Hematopoietic multipotent progenitor cell treated with erythropoietin and hydrocortisone succinate and interleukin-3 and kit ligand, for 6 days (in vitro differentiated cells): ENCODE measurements at regions not wholly inside any gene's neighbourhood (a gene's known extent, or its start where the extent isn't known, plus 50 kb on each side); places are given as distances from the start of the nearest gene placed in this dataset.

Experiments
- DNase-seq: peaks from one replicate; pipeline ENCODE4 v3.0.0-alpha.2; 2015

DNA sequence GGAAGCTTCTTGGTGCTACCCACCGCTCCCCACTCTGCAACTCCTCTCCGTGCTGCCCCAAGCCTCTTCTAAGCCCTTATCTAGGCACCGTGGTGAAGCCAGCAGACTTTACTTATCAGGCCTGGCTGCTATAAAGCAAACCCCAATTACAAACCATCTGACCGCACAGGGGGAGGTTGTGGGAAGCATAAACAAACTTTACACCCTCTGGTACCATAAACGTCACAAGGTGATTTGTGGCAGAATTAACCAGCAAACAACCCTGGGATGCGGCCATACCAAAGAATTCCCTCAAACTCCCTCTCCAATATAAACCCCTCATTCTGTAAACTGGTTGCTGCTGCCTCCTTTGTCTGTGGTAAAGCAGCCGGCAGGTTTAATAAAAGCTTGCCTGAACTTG lies 55.2 kb downstream of the MAGEC2 start:
- DNase-seq = no peak

DNA sequence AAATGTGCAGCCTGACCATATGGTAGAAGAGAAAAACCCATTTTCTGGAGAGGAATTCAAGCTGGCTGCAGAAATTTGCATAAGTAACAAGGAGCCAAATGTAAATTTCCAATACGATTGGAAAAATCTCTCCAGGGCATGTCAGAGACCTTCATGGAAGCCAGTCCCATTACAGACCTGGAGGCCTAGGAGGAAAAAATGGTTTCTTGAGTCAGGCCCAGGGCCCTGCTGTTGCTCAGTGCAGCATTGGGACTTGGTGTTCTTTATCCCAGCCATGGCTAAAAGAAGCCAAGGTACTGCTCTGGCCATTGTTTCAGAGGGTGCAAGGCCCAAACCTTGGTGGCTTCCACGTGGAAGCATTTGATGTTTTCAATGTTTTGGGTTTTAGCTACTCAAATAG lies 70.6 kb downstream of the MAGEC2 start:
- no peak for DNase-seq

DNA sequence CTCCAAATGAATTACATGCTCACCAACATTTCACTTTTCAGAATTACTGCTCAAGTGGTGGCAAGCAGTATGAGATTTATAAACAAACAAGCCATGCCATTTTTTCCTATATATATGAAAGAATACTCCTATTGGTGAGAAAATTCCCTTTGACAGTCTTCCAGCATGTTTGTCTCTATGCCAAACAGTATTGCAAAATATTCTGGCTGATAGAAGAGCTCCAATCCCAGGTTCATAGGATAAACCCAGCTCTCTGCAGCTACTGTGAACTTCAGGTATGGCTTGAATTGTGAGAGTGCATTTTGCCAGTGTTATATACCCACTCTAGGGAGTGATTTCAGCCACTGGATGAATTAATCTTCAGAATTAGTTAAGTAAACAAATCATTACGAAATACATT lies 108.8 kb downstream of the MAGEC2 start:
- no peak for DNase-seq

DNA sequence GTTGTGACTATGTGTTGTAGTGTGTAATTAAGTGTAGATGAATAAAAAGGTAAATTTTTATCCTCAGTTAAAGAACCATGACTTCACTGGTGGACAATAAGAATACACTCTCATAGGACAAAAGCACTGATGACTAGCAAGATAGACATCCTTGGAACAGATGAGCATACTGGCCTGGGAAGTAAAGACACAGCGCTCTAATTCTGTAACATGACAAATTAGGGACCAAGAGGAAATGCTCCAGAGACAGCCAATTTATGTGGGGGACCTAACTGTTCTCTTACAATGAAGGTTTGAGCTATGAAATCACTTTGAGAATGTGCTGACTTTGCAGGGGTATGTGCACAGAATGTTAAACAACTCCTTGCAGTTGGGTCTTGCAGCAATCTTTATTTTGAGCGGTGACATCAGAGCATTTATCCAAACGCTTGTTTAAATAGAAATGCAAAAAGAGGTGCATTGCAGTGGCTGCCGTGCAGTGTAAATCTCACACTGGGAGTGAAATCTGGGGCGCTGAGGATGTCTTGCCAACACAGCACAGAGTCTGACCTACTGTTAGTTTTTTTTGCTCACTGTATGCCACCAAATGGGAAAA lies 109.3 kb downstream of the MAGEC2 start:
- DNase-seq = no peak

DNA sequence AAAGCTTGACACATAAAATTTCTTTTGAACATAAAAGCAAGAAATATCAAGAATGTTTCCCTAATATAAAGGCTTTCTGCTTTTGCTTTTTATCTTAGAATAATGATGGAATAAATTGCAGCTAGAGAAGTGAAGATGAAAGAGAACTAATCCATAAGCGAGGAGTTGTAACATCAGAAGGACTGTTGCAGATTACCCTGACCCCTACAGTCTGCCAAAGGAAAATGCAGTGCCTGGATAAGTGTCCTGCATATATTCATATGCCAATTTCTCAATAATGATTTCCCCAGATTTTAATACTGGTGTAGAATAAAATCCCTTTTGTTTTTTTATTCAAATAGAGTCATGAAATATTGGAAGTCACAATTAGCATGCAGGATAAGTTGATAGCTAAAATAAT lies 115.9 kb downstream of the MAGEC2 start:
- peak; percentile 3 for DNase-seq

DNA sequence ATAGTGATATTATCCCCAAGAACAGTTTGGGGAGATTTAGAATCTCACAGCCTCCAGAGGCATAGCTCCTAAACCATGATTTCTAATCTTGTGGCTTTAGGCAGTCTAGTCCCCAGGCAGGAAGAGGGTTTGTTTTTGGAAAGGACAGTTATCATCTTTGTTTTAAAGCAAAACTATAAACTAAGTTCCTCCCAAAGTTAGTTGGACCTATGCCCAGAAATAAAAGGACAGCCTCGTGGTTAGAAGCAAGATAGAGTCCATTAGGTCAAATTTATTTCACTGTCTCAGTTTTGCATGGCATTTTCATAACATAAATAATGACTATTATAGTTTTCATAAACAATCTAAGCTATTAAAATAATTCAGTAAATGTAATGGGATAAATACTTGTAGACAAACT lies 120.5 kb downstream of the MAGEC2 start:
- no peak for DNase-seq

DNA sequence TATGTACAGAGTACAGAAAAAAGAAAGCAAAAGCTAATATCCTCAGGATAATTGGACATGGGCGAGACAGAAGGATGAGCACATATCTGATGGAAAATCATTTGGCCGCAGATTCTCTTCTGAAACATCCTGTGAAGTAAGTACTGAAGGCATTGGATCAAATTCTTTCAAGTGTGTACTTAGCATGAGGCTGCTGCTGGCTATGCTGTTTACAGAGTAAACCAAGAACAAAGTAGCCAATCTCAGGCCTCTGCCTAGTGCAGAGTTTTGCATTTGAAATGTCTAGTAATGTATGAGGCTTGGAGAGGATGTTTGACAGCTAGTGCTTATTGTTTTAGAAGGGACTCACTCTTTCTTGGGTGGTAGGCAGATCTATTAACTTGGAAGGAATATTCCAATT lies 128.5 kb downstream of the MAGEC2 start:
- DNase-seq = no peak

DNA sequence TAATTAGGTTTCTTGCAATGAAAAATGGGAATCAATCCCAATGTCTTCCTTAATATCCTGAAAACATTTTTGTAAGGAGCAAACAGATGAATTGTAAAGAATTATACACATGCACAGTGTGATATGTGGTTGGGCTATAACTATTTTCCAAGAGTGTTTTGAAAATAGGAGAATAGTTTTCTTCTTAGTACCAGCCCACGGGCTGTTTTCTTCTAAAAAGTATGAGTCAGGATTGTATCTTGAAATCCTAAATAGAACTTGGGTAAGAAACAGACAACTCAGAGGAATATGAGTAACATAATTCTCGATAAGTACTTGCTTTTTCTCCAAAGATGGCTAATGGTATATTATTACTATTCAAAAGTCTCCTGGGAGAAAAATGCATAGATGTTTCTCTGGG lies 136.7 kb downstream of the MAGEC2 start:
- no peak for DNase-seq

DNA sequence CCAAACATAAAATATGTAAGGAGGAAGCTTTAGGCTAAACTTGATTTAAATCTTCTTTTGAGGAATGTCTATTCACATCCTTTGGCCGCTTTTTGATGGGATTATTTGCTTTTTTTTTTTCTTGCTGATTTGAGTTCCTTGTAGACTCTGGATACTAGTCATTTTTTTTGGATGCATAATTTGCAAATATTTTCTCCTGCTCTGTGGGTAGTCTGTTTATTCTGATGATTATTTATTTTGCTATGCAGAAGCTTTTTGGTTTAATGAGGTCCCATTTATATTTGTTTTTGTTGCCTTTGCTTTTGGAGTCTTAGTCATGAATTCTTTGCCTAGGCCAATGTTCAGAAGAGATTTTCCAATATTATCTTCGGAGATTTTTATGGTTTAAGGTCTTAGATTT lies 144.9 kb downstream of the MAGEC2 start:
- no peak for DNase-seq

DNA sequence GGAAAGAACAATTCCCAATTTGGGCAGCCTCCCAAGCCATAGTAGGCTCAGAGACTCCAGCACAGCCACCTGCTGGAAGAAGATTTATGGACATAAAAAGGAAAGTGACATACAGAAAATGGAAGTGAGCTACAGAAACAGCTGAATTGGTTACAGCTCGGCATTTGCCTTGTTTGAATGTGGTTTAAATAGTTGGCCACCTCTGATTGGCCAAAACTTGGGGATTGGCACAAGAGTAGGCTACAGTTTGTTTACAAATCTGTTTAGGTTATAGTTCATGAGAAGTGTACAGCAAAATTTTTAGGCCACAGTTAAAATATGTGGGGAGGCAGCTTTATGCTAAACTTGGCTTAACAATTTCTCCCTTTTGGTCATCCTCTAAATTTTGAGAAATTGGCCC lies 150.4 kb downstream of the MAGEC1 start:
- DNase-seq = no peak

DNA sequence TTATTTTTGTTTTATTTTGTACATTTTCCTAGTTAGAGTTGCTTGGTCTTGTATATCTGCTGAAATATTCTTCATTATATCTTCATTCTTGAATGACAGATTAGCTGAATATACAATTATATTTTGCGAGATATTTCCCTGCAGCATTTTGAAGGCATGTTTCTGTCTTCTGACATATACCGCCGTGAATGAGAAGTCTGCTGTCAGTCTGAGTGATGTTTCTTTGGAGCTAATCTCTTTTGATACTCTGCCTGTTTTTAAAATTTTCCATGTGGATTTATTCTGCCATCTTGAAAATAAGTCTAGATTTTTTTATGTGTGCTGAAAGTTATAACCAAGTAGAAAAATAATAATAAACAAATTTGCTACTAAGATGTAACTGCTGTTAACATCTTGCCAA lies 148.5 kb downstream of the MAGEC1 start:
- no peak for DNase-seq

DNA sequence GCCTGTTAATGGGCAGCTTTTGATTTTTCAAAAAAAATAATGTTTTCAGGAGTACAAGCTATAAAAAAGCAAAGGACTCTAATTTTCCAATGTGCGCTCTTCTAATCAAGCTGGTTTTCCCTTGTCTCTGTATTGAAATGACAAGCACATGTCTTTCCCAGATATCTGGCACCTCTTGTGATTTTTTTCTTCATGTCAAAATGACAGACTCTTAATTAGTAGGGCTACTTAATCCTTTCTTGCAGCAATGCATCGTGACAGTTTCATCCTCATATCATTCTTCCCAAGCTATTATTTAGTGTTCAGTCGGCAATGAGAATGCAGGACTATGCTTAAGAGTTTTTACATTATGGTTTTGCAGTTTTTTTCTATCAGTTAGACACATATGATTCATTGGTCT lies 139.5 kb downstream of the MAGEC1 start:
- no peak for DNase-seq

DNA sequence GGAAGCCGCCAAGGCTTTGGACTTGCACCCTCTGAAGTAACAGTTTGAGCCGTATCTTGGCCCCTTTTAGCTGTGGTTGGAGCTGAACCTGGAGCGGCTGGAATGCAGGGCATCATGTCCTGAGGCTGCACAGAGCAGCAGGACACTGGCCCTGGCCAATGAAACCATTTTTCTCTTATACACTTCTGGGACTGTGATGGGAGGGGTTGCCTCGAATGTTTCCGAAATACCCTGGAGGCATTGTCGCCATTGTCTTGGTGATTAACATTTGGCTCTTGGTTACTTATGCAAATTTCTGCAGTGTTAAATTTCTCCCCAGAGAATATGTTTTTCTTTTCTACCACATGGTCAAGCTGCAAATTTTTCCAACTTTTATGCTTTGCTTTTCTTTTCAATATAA lies 137.2 kb downstream of the MAGEC1 start:
- DNase-seq = no peak

DNA sequence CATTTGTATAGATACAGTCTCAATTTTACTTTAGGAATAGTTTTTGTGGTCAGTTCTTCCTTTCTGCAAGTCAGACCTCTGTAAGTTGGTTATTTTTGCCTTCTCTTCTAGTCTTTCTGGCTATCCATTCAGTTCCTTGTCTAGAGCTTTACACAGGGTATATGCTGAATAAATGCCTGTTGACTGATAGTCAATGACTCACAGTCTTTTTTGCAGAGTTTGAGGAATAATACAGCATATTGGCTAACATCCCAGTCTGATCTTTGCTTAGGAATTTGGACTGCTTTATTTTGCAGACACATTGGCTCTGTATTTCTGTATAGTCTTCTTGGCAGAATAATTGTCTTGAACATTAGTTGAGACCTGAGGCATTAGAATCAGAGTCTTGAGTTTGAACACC lies 132.4 kb downstream of the MAGEC1 start:
- no peak for DNase-seq

DNA sequence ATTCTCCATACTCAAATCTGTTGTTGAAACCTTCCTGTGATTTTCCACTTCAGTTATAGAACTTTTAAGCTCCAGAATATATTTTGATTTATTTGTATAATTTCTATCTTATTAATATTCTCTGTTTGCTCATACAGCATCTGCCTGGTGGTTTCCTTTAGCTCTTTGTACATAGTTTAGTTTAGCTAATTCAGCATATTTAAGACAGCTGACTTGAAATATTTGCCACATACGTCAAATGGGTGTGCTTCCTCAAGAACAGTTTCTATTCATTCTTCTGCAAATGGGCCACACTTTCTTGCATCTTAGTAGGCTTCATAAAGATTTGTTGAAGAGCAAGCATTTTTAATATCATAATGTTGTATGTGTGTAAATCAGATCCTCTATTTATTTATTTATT lies 101.8 kb downstream of the MAGEC1 start:
- DNase-seq = no peak

DNA sequence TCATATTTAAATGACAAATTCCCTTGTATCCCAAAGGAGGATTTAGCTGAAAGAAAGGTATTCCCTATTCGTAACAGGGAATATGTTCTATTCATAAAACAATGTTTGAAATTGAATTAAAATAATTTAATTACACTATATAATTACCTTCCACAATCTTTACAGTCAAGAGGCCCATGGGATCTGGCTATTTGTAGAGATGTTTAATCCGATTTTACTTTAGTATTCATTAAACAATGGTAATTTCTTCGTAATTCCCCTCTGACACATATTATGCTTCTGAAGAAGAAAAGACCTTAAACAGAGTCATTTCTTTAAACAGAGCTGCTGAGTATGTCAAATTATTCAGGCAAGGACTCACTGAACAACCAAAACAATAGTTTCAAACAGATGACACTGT lies 98.8 kb downstream of the MAGEC1 start:
- no peak for DNase-seq

DNA sequence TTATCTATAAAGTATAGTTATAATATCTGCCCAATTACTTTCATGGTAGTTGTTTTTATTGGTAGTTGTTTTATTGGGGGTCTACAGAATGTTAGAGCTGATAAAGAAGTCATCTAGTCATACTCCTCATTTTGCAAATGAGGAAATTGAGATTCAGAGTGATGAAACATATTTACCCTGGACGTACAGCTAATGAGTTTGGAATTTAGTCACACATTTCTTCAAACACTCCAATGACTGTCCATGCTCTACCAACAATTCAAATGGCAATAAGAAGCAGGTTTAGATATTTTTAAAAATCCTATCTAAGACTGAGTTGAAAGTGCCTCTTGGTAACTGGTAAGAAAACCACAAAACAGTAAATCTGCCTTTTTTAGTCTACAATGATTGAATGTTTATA lies 98.2 kb downstream of the MAGEC1 start:
- no peak for DNase-seq

DNA sequence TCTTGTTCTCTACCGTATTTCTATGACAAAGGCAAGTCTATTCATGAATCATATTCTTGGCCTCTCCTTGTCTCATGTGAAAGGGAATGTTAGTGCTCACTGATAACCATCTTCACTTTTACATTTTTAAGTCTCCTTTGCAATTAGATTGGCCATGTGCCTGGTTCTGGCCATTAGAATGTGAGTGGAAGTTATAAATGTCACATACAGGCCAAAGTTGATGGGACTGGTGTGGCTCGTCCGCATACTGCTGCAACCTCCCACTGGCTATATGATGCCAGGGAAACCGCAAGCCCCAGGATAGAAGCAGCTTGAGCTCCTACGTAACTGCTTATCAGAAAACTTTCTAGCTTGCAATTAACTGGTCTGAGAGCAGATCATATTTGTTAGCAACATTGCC lies 86.1 kb downstream of the MAGEC1 start:
- DNase-seq = no peak

DNA sequence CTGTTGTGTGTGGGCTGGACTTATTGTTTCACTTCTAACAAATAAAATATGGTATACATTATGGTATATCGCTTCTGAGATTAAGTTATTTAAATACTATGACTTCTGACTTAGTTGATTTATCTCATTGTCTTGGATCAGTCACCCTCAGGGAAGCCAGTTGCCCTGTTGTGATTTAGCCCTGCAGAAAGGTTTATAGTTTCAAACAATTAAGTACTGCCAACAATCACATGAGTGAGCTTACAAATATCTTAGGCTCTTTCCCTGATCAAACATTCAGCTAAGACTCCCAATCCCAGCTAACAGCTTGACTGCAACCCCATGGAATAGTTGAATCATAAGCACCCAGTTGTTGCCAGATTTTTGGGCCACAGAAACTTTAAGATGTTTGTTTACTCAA lies 85.4 kb downstream of the MAGEC1 start:
- no peak for DNase-seq

DNA sequence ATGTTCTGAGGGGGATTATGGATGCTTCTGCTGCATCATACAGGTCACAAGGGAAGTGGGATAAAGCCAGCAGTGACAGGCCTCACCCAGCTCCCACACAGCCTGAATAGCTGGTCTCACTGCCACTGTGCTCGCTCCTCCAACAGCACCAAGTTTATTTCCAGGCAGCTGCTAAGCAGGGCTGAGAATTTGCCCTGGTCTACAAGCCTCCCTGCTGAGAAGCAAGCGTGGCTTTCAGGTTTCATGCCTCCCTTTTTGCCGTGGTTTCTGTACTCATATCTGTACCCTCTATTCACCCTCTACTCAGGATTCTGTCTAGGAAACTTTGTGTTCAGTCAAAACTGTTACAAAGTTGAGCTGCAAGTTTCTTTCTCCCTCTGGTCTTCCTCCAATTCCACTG lies 78.6 kb downstream of the MAGEC1 start:
- no peak for DNase-seq

DNA sequence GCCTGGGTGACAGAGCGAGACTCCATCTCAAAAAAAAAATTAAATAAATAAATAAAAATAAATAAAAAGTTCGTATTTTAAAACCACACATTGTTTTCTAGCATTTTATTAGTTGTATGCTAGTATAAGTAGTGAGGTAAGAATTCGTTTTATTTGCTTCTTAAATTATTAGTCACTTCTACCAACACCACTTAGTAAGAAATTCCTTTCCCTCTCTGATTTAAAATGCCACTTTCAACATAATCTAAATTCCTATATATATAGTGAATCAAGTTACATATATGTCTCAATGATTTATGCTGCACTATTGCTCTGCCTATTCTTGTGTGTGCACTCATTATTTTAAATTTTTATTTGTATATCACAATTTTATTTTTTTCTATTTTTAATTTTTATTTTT lies 72.1 kb downstream of the MAGEC1 start:
- no peak for DNase-seq

DNA sequence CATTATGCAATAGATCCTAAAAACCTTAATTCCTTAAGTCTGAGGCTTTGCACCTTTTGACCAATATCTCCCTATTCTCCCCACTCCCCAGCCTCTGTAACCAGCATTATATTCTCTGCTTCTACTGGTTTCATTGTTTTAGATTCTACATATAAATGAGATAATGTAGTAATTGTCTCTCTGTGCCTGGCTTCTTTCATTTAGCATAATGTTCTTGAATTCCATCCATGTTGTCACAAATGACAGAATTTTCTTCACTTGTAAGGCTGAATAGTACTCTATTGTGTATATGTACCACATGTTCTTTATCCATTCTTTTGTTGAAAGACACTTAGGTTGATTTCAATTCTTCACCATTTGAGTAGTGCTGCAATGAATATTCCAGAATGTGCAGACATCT lies 66.0 kb downstream of the MAGEC1 start:
- no peak for DNase-seq

DNA sequence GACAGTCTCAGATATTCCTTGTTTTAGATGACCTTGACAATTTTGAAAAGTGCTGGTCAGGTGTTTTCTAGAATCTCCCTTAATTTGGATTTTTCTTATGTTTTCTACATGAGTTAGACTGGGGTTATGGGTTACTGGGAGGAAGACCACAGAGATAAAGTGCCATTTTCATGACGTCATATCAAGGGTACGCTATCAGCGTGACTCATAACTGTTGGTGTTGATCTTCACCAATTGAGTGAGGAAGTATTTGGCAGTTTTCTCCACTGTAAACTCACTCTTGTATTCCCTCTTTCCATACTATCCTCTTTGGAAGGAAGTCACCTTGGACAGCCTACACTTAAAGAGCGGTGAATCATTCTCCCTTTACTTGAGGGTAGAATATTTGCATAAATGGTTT lies 56.9 kb downstream of the MAGEC1 start:
- no peak for DNase-seq
